Trophoblast cell (in vitro differentiated cells and primary cell): ENCODE measurements at regions not wholly inside any gene's neighbourhood (a gene's known extent, or its start where the extent isn't known, plus 50 kb on each side); places are given as distances from the start of the nearest gene placed in this dataset.

ENCODE experiments used
- DNase-seq, 2 donors: peaks; one replicate each; pipeline ENCODE4 v3.0.0-alpha.2; 2016
- H2AFZ ChIP-seq: 2 replicates; pipeline ENCODE4 v1.6.1; 2013; ENCODE audit warnings: low read length, moderate library complexity, mild to moderate bottlenecking; ENCODE audit not compliant: insufficient read depth, poor library complexity
- H2AK5ac ChIP-seq: 2 replicates; pipeline ENCODE4 v1.6.1; 2013; ENCODE audit warnings: mild to moderate bottlenecking, low read length
- H2BK120ac ChIP-seq: 2 replicates; pipeline ENCODE4 v1.6.1; 2013; ENCODE audit warnings: low read length, mild to moderate bottlenecking, moderate library complexity; ENCODE audit not compliant: insufficient read depth, poor library complexity
- H2BK12ac ChIP-seq: 2 replicates; pipeline ENCODE4 v1.6.1; 2013; ENCODE audit warnings: mild to moderate bottlenecking, low read length, moderate library complexity
- H2BK5ac ChIP-seq: 2 replicates; pipeline ENCODE4 v1.6.1; 2013; ENCODE audit warnings: low read length, low read depth, moderate library complexity, mild to moderate bottlenecking; ENCODE audit not compliant: poor library complexity
- H3K14ac ChIP-seq: 2 replicates; pipeline ENCODE4 v1.6.1; 2013; ENCODE audit warnings: mild to moderate bottlenecking, low read length
- H3K18ac ChIP-seq: 2 replicates; pipeline ENCODE4 v1.6.1; 2013; ENCODE audit warnings: mild to moderate bottlenecking, low read length
- H3K23ac ChIP-seq: 2 replicates; pipeline ENCODE4 v1.6.1; 2013; ENCODE audit warnings: low read length
- H3K27ac ChIP-seq: 2 replicates; pipeline ENCODE4 v1.5.1; 2013; ENCODE audit warnings: low read depth, mild to moderate bottlenecking, inconsistent platforms, low read length, moderate library complexity
- H3K27me3 ChIP-seq: 2 replicates; pipeline ENCODE4 v1.6.1; 2013; ENCODE audit warnings: inconsistent platforms, mild to moderate bottlenecking, low read length, moderate library complexity; ENCODE audit not compliant: insufficient read depth
- H3K36me3 ChIP-seq, 2 experiments: 1 replicate in 1 of 2; 2 replicates in 1 of 2; pipeline ENCODE4 v1.6.1; 2013; ENCODE audit warnings: low read length in 2 of 2, mild to moderate bottlenecking in 2 of 2, moderate library complexity in 1 of 2; ENCODE audit not compliant: insufficient read depth in 2 of 2, control insufficient read depth in 1 of 2
- H3K4ac ChIP-seq: 2 replicates; pipeline ENCODE4 v1.6.1; 2013; ENCODE audit warnings: low read depth, mild to moderate bottlenecking, low read length, moderate library complexity
- H3K4me1 ChIP-seq, 2 experiments: 1 replicate in 1 of 2; 2 replicates in 1 of 2; pipeline ENCODE4 v1.6.1; 2013; ENCODE audit warnings: low read length in 2 of 2, mild to moderate bottlenecking in 2 of 2, moderate library complexity in 1 of 2; ENCODE audit not compliant: insufficient read depth in 2 of 2, control insufficient read depth in 1 of 2
- H3K4me2 ChIP-seq: 2 replicates; pipeline ENCODE4 v1.6.1; 2013; ENCODE audit warnings: inconsistent platforms, mild to moderate bottlenecking, low read length, moderate library complexity
- H3K4me3 ChIP-seq: 2 replicates; pipeline ENCODE4 v1.5.1; 2013; ENCODE audit warnings: mild to moderate bottlenecking, low read depth, low read length, inconsistent platforms
- H3K79me1 ChIP-seq: one replicate; pipeline ENCODE4 v1.6.1; 2013; ENCODE audit warnings: low read length
- H3K79me2 ChIP-seq: 2 replicates; pipeline ENCODE4 v1.6.1; 2013; ENCODE audit warnings: low read length, mild to moderate bottlenecking; ENCODE audit not compliant: control insufficient read depth, insufficient read depth, poor library complexity
- H3K9ac ChIP-seq: 2 replicates; pipeline ENCODE4 v1.6.1; 2013; ENCODE audit warnings: mild to moderate bottlenecking, low read length
- H3K9me3 ChIP-seq: 2 replicates; pipeline ENCODE4 v1.6.1; 2013; ENCODE audit warnings: low read depth, mild to moderate bottlenecking, control low read depth, inconsistent platforms, low read length; ENCODE audit not compliant: insufficient read depth
- H4K12ac ChIP-seq: 2 replicates; pipeline ENCODE4 v1.6.1; 2013; ENCODE audit warnings: low read depth, mild to moderate bottlenecking, low read length, moderate library complexity
- H4K8ac ChIP-seq: 2 replicates; pipeline ENCODE4 v1.6.1; 2013; ENCODE audit warnings: low read depth, mild to moderate bottlenecking, low read length, moderate library complexity
- H4K91ac ChIP-seq: one replicate; pipeline ENCODE4 v1.6.1; 2013; ENCODE audit warnings: low read depth, mild to moderate bottlenecking, low read length, moderate library complexity
- WGBS: extraction: QIAGEN DNeasy Blood & Tissue Kit; methylation state at CpG from one replicate; pipeline ENCODE4 v1.1.7; 2013; ENCODE audit warnings: missing lambda C conversion rate; ENCODE audit not compliant: insufficient read length, insufficient coverage; ENCODE audit errors: extremely low coverage; 5-methylcytosine and 5-hydroxymethylcytosine counted together

DNA sequence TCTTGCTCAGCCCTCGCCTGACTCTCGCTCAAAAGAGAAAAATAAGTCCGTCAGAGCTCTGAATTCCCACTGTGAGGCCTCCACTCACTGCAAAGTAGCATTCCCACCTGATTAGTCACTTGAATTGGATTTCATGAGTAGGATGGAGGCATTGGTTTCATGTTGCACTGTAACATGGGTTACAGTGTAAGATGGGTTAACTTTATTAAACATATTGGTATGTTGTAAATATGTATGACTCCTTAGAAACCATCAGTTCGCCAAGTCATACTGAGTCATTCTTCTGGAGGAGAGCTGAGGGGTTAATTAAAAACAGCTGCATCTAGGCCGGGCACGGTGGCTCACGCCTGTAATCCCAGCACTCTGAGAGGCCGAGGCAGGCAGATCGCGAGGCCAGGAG is 93.8 kb upstream of the BNC2 start:
- no peaks in the 10 kb centered on the region for H3K36me3 ChIP-seq
- H2BK12ac ChIP-seq, result no peak overlapping the region
- no peak overlapping the region for H2AK5ac ChIP-seq
- H3K79me2 ChIP-seq, result no peaks in the 10 kb centered on the region
- H3K9ac ChIP-seq, result no peak overlapping the region
- H3K4me1 ChIP-seq, result peaks cover 3% of the 10 kb centered on the region in 2 experiments
- H3K14ac ChIP-seq, result no peak overlapping the region
- no peak overlapping the region for H3K23ac ChIP-seq
- DNase-seq, result no peak
- no peak overlapping the region for H3K27ac ChIP-seq
- no peak overlapping the region for H2BK120ac ChIP-seq
- no peak overlapping the region for H3K18ac ChIP-seq
- H3K4me3 ChIP-seq, result no peak overlapping the region
- H3K4ac ChIP-seq, result no peak overlapping the region
- no peak overlapping the region for H4K8ac ChIP-seq
- no peak overlapping the region for H3K4me2 ChIP-seq
- no peak overlapping the region for H4K12ac ChIP-seq
- no peak overlapping the region for H2AFZ ChIP-seq
- no CpG with 5 or more reads among the region's 10 CpGs for WGBS
- no peaks in the 10 kb centered on the region for H3K27me3 ChIP-seq
- H4K91ac ChIP-seq, result no peak overlapping the region
- peaks cover 2% of the 10 kb centered on the region for H3K9me3 ChIP-seq
- H2BK5ac ChIP-seq, result no peak overlapping the region
- no peaks in the 10 kb centered on the region for H3K79me1 ChIP-seq

- no peaks in the 10 kb centered on the region for H3K36me3 ChIP-seq
- no peak overlapping the region for H3K9ac ChIP-seq
- H2BK120ac ChIP-seq, result no peak overlapping the region
- no peak overlapping the region for H2AFZ ChIP-seq
- H2BK12ac ChIP-seq, result no peak overlapping the region
- no peak overlapping the region for H3K27ac ChIP-seq
- no CpG with 5 or more reads among the region's 2 CpGs for WGBS
- no peak overlapping the region for H4K12ac ChIP-seq
- H3K27me3 ChIP-seq, result no peaks in the 10 kb centered on the region
- no peaks in the 10 kb centered on the region for H3K79me2 ChIP-seq
- H2BK5ac ChIP-seq, result no peak overlapping the region
- H3K4me2 ChIP-seq, result no peak overlapping the region
- no peak overlapping the region for H3K18ac ChIP-seq
- H4K91ac ChIP-seq, result no peak overlapping the region
- no peak overlapping the region for H3K23ac ChIP-seq
- no peaks in the 10 kb centered on the region for H3K9me3 ChIP-seq
- no peak overlapping the region for H3K14ac ChIP-seq
- no peak overlapping the region for H2AK5ac ChIP-seq
- H4K8ac ChIP-seq, result no peak overlapping the region
- peaks cover 3% of the 10 kb centered on the region in 2 experiments for H3K4me1 ChIP-seq
- no peak overlapping the region for H3K4me3 ChIP-seq
- H3K79me1 ChIP-seq, result no peaks in the 10 kb centered on the region
- no peak overlapping the region for H3K4ac ChIP-seq
- no peak for DNase-seq
Observed at GRCh38 chr9:16960084-16960483, 89.6 kb upstream of the BNC2 start.

DNA sequence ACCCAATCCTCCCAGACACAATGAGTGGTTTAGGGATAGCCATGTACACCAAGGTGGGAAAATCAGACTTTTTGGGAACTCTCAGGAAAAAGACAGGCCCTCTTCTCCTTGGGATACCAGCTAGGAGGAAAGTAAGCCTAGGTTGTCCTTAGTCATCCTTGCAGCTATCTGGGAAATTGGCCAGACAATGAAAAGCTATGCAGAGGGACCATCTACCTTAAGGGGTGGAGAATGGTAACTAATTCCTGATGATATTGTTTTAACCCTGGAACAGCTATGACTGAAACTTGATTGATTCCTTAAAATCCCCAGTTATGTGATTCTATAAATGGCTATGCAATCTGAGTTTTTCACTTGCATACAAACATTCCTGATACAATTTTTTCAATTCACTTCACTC is 88.9 kb upstream of the BNC2 start:
- no peak overlapping the region for H3K23ac ChIP-seq
- H3K9me3 ChIP-seq, result no peaks in the 10 kb centered on the region
- no peak for DNase-seq
- peaks cover 3% of the 10 kb centered on the region in 2 experiments for H3K4me1 ChIP-seq
- H2BK12ac ChIP-seq, result no peak overlapping the region
- no peaks in the 10 kb centered on the region for H3K36me3 ChIP-seq
- no peak overlapping the region for H2AFZ ChIP-seq
- H3K79me2 ChIP-seq, result no peaks in the 10 kb centered on the region
- H4K8ac ChIP-seq, result no peak overlapping the region
- H3K79me1 ChIP-seq, result no peaks in the 10 kb centered on the region
- no peak overlapping the region for H3K14ac ChIP-seq
- H4K12ac ChIP-seq, result no peak overlapping the region
- no peak overlapping the region for H3K9ac ChIP-seq
- no peak overlapping the region for H3K4me2 ChIP-seq
- H3K4ac ChIP-seq, result no peak overlapping the region
- no peak overlapping the region for H2AK5ac ChIP-seq
- H3K27me3 ChIP-seq, result no peaks in the 10 kb centered on the region
- H3K4me3 ChIP-seq, result no peak overlapping the region
- no peak overlapping the region for H2BK5ac ChIP-seq
- H2BK120ac ChIP-seq, result no peak overlapping the region
- H3K18ac ChIP-seq, result no peak overlapping the region
- H3K27ac ChIP-seq, result no peak overlapping the region
- H4K91ac ChIP-seq, result no peak overlapping the region

DNA sequence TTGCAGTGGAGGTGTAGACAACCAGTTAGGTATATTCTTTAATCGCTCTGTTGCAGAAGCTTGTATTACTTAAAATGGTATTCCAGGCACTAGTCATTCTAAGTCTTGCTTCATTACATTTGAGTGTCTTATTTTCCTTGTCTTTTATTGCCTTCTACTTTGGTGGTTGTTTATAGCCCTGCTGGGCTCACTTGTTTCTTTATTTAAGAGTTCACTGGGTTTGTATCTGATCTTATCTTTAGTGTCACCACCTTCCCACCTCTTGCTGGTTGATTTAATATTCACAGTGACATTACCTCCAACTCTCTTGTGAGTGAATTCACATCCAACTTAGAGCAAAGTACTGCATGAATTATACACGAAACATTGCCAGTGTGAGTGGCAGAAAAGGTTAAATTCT is 83.6 kb upstream of the BNC2 start:
- Histone ChIP-seq H3K18ac (no peak overlapping the region), H4K12ac (no peak overlapping the region), H2AK5ac (no peak overlapping the region), H3K27ac (no peak overlapping the region), H2BK5ac (no peak overlapping the region), H3K23ac (no peak overlapping the region), H3K14ac (no peak overlapping the region), H3K79me1 (no peaks in the 10 kb centered on the region), H2BK120ac (no peak overlapping the region), H4K91ac (no peak overlapping the region), H3K4me2 (no peak overlapping the region), H3K27me3 (no peaks in the 10 kb centered on the region), H3K9me3 (no peaks in the 10 kb centered on the region), H2AFZ (no peak overlapping the region), H3K4ac (no peak overlapping the region), H4K8ac (no peak overlapping the region), H2BK12ac (no peak overlapping the region), H3K79me2 (no peaks in the 10 kb centered on the region), H3K4me1 (no peaks in the 10 kb centered on the region), H3K9ac (no peak overlapping the region), H3K36me3 (no peaks in the 10 kb centered on the region), H3K4me3 (no peak overlapping the region)
- no CpG with 5 or more reads among the region's 2 CpGs for WGBS
- no peak for DNase-seq
